ENCODE measurements at regions not wholly inside any gene's neighbourhood (a gene's known extent, or its start where the extent isn't known, plus 50 kb on each side); places are given as distances from the start of the nearest gene placed in this dataset.
"Not testable (repeated sequence)": the region's sequence is repeated elsewhere in the genome, so short reads cannot be mapped to it uniquely, and the experiment has no call there.

DNA sequence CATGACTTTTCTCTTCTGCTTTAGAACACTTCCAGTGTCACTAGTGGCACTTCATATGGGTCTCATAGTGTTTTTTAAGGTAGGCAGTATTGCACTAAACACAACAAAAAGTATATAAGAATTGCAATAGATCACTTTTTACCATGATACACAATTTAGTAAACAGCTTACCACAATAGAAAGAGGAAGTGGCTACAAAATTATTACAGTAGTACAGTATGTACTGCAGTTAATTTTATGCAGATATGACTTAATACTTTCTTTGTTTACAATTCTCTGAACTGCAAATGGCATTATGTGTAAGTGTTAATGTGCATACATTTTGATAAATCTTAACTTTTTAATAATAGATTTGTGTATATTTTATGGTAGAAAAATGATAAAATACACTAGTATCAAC, 157.3 kb downstream of the RRAGB start:
- TF ChIP-seq, protein P1, sequence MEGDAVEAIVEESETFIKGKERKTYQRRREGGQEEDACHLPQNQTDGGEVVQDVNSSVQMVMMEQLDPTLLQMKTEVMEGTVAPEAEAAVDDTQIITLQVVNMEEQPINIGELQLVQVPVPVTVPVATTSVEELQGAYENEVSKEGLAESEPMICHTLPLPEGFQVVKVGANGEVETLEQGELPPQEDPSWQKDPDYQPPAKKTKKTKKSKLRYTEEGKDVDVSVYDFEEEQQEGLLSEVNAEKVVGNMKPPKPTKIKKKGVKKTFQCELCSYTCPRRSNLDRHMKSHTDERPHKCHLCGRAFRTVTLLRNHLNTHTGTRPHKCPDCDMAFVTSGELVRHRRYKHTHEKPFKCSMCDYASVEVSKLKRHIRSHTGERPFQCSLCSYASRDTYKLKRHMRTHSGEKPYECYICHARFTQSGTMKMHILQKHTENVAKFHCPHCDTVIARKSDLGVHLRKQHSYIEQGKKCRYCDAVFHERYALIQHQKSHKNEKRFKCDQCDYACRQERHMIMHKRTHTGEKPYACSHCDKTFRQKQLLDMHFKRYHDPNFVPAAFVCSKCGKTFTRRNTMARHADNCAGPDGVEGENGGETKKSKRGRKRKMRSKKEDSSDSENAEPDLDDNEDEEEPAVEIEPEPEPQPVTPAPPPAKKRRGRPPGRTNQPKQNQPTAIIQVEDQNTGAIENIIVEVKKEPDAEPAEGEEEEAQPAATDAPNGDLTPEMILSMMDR (IDR thresholded peaks at IDR 0.05) = no peak
- H3K36me3 Mint-ChIP-seq = no peaks in the 10 kb centered on the region
- Histone ChIP-seq H4K20me1 (ENCODE audit: insufficient read depth, low read length) (no peaks in the 10 kb centered on the region), H3K9me3 (replicated peaks in 1 of 2; ENCODE audit: control insufficient read depth in 1 of 2, insufficient read depth in 1 of 2, low read length in 2 of 2) (peaks cover 0 to 6% of the 10 kb centered on the region in 2 donors), H3K4me2 (replicated peaks; ENCODE audit: extremely low read depth, low read length, poor library complexity, severe bottlenecking) (no peak overlapping the region), H2AFZ (ENCODE audit: insufficient read depth, low read depth, low read length, poor library complexity, severe bottlenecking) (no peak overlapping the region), H3K27ac (ENCODE audit: low read depth in 1 of 2, low read length in 2 of 2) (no peak overlapping the region), H3K4me1 (ENCODE audit: control insufficient read depth in 1 of 2, insufficient read depth in 2 of 2, low read length in 2 of 2) (no peaks in the 10 kb centered on the region), H3K79me2 (ENCODE audit: insufficient read depth, low read length) (no peaks in the 10 kb centered on the region), H3K36me3 (replicated peaks in 1 of 2; ENCODE audit: control insufficient read depth in 1 of 2, insufficient read depth in 2 of 2, low read length in 2 of 2) (no peaks in the 10 kb centered on the region), H3K27me3 (ENCODE audit: control insufficient read depth in 2 of 2, insufficient read depth in 2 of 2, low read length in 2 of 2) (no peaks in the 10 kb centered on the region), H3K4me3 (replicated peaks in 1 of 3; ENCODE audit: low read depth in 2 of 3, low read length in 3 of 3) (no peak overlapping the region), H3K9ac (ENCODE audit: insufficient read depth, low read length, poor library complexity, severe bottlenecking) (no peak overlapping the region)
- H3K27me3 Mint-ChIP-seq (ENCODE audit: low read depth in 3 of 3) = peaks cover 0 to 2% (median 0%) of the 10 kb centered on the region in 3 donors
- H3K4me3 Mint-ChIP-seq = no peak overlapping the region
- intact Hi-C loops (cut with micrococcal nuclease) = no loop called here
- no peak for DNase-seq
- H3K4me1 Mint-ChIP-seq = no peaks in the 10 kb centered on the region
- H3K9me3 Mint-ChIP-seq = peaks cover 0 to 7% (median 0%) of the 10 kb centered on the region in 7 donors
- H3K27ac Mint-ChIP-seq = no peak overlapping the region

DNA sequence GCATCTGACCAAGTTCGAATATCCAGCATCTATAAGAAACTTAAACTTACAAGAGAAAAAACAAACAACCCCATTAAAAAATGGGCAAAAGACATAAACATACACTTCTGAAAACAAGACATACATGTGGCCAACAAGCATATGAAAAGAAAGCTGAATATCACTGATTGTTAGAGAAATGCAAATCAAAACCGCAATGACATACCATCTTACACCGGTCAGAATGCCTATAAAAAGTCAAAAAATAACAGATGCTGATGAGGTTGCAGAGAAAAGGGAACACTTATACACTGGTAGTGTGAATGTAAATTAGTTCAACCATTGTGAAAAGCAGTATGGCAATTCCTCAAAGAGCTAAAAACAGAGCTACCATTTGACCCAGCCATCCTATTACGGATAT, 166.0 kb downstream of the RRAGB start:
- intact Hi-C loops (cut with micrococcal nuclease); H3K27me3 ChIP-seq (ENCODE audit: control insufficient read depth in 2 of 2, insufficient read depth in 2 of 2, low read length in 2 of 2); H2AFZ ChIP-seq (ENCODE audit: insufficient read depth, low read depth, low read length, poor library complexity, severe bottlenecking); H3K9me3 ChIP-seq (replicated peaks in 1 of 2; ENCODE audit: control insufficient read depth in 1 of 2, insufficient read depth in 1 of 2, low read length in 2 of 2); H3K36me3 Mint-ChIP-seq; DNase-seq; H3K4me3 ChIP-seq (replicated peaks in 1 of 3; ENCODE audit: low read depth in 2 of 3, low read length in 3 of 3); H3K4me2 ChIP-seq (replicated peaks; ENCODE audit: extremely low read depth, low read length, poor library complexity, severe bottlenecking); H3K4me3 Mint-ChIP-seq; H3K9ac ChIP-seq (ENCODE audit: insufficient read depth, low read length, poor library complexity, severe bottlenecking); H3K27ac ChIP-seq (ENCODE audit: low read depth in 1 of 2, low read length in 2 of 2); H3K79me2 ChIP-seq (ENCODE audit: insufficient read depth, low read length); H3K27ac Mint-ChIP-seq; H3K36me3 ChIP-seq (replicated peaks in 1 of 2; ENCODE audit: control insufficient read depth in 1 of 2, insufficient read depth in 2 of 2, low read length in 2 of 2); H3K27me3 Mint-ChIP-seq (ENCODE audit: low read depth in 3 of 3); H3K4me1 ChIP-seq (ENCODE audit: control insufficient read depth in 1 of 2, insufficient read depth in 2 of 2, low read length in 2 of 2); H4K20me1 ChIP-seq (ENCODE audit: insufficient read depth, low read length); H3K4me1 Mint-ChIP-seq: not testable (repeated sequence)
- WGBS (ENCODE audit: insufficient coverage) = no CpG with 5 or more reads among the region's 4 CpGs
- peaks cover 0 to 12% (median 2%) of the 10 kb centered on the region in 7 donors for H3K9me3 Mint-ChIP-seq

Measured in CD14-positive monocyte (primary cell).